ENCODE measurements at regions not wholly inside any gene's neighbourhood (a gene's known extent, or its start where the extent isn't known, plus 50 kb on each side); places are given as distances from the start of the nearest gene placed in this dataset.

DNA sequence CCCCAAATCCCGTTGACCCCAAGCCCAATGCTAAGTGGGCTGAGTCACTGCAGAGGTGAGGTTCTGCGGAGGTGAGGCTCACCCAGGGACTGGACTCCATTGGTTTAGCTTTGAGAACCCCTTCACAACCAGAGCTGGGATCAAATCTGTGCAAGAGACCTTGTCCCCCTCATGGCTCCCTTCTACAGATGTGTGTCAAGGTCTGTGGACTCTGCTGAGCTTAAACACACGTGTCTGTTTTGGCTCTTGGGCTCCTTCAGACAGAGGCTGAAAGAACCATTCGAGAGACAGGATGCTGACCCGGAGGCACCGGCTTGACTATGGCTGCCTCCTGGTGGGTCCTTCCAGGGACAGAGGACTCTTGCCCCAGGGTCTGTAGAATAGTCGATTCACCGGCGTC is 190.3 kb downstream of the LPIN1 start:
- Histone ChIP-seq H3K4me3 (ENCODE audit: low read length) (no peak overlapping the region), H3K36me3 (replicated peaks; ENCODE audit: low read depth, low read length) (no peaks in the 10 kb centered on the region), H3K4me2 (ENCODE audit: low read length) (no peak overlapping the region), H3K27me3 (ENCODE audit: low read depth, low read length) (peaks cover 28% of the 10 kb centered on the region), H2AFZ (ENCODE audit: low read depth, low read length) (no peak overlapping the region), H3K4me1 (ENCODE audit: low read length) (peaks cover 13% of the 10 kb centered on the region), H3K27ac (ENCODE audit: low read length) (no peak overlapping the region), H4K20me1 (ENCODE audit: insufficient read depth, low read length) (no peaks in the 10 kb centered on the region), H3K9me3 (ENCODE audit: insufficient read depth, low read length) (0 out of 2 replicates have a peak, but pooled peaks cover 8% of the 10 kb centered on the region), H3K79me2 (ENCODE audit: low read length) (no peaks in the 10 kb centered on the region), H3K9ac (ENCODE audit: low read length) (no peak overlapping the region)
- TF ChIP-seq, protein P1, sequence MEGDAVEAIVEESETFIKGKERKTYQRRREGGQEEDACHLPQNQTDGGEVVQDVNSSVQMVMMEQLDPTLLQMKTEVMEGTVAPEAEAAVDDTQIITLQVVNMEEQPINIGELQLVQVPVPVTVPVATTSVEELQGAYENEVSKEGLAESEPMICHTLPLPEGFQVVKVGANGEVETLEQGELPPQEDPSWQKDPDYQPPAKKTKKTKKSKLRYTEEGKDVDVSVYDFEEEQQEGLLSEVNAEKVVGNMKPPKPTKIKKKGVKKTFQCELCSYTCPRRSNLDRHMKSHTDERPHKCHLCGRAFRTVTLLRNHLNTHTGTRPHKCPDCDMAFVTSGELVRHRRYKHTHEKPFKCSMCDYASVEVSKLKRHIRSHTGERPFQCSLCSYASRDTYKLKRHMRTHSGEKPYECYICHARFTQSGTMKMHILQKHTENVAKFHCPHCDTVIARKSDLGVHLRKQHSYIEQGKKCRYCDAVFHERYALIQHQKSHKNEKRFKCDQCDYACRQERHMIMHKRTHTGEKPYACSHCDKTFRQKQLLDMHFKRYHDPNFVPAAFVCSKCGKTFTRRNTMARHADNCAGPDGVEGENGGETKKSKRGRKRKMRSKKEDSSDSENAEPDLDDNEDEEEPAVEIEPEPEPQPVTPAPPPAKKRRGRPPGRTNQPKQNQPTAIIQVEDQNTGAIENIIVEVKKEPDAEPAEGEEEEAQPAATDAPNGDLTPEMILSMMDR (IDR thresholded peaks at IDR 0.05; ENCODE audit: low read depth, low read length) = no peak
- TF ChIP-seq EZH2phosphoT487 (IDR thresholded peaks at IDR 0.05; ENCODE audit: low read depth) = no peak

GRCh38 chr2:11938196-11938595 is 191.8 kb downstream of the LPIN1 start:
- Histone ChIP-seq H3K27ac (ENCODE audit: low read length) (no peak overlapping the region), H3K27me3 (ENCODE audit: low read depth, low read length) (peaks cover 31% of the 10 kb centered on the region), H3K4me1 (ENCODE audit: low read length) (peaks cover 13% of the 10 kb centered on the region), H4K20me1 (ENCODE audit: insufficient read depth, low read length) (no peaks in the 10 kb centered on the region), H2AFZ (ENCODE audit: low read depth, low read length) (no peak overlapping the region), H3K4me2 (ENCODE audit: low read length) (no peak overlapping the region), H3K9ac (ENCODE audit: low read length) (no peak overlapping the region), H3K4me3 (ENCODE audit: low read length) (no peak overlapping the region), H3K36me3 (replicated peaks; ENCODE audit: low read depth, low read length) (no peaks in the 10 kb centered on the region), H3K79me2 (ENCODE audit: low read length) (no peaks in the 10 kb centered on the region), H3K9me3 (ENCODE audit: insufficient read depth, low read length) (0 out of 2 replicates have a peak, but pooled peaks cover 4% of the 10 kb centered on the region)
- TF ChIP-seq, protein P1 (IDR thresholded peaks at IDR 0.05; ENCODE audit: low read depth, low read length) = no peak
- TF ChIP-seq EZH2phosphoT487 (IDR thresholded peaks at IDR 0.05; ENCODE audit: low read depth) = no peak

- Histone ChIP-seq H3K27ac (ENCODE audit: low read length) (no peak overlapping the region), H3K27me3 (ENCODE audit: low read depth, low read length) (peaks cover 33% of the 10 kb centered on the region), H3K36me3 (replicated peaks; ENCODE audit: low read depth, low read length) (no peaks in the 10 kb centered on the region), H3K9ac (ENCODE audit: low read length) (no peak overlapping the region), H2AFZ (ENCODE audit: low read depth, low read length) (no peak overlapping the region), H3K4me2 (ENCODE audit: low read length) (no peak overlapping the region), H3K4me1 (ENCODE audit: low read length) (peaks cover 2% of the 10 kb centered on the region; the same call in 1 of the 2 replicates), H3K9me3 (ENCODE audit: insufficient read depth, low read length) (no peaks in the 10 kb centered on the region), H4K20me1 (ENCODE audit: insufficient read depth, low read length) (no peaks in the 10 kb centered on the region), H3K4me3 (ENCODE audit: low read length) (no peak overlapping the region), H3K79me2 (ENCODE audit: low read length) (no peaks in the 10 kb centered on the region)
- TF ChIP-seq, protein P1 (IDR thresholded peaks at IDR 0.05; ENCODE audit: low read depth, low read length) = no peak
- no peak for TF ChIP-seq EZH2phosphoT487 (IDR thresholded peaks at IDR 0.05; ENCODE audit: low read depth)
These were observed 193.1 kb downstream of the LPIN1 start for GRCh38 chr2:11939523-11939922.

GRCh38 chr2:11940121-11940743 is 193.8 kb downstream of the LPIN1 start:
- no peak overlapping the region for H3K27ac ChIP-seq (ENCODE audit: low read length)
- no peaks in the 10 kb centered on the region for H3K79me2 ChIP-seq (ENCODE audit: low read length)
- H3K4me3 ChIP-seq (ENCODE audit: low read length) = no peak overlapping the region
- no peaks in the 10 kb centered on the region for H3K36me3 ChIP-seq (replicated peaks; ENCODE audit: low read depth, low read length)
- peaks cover 37% of the 10 kb centered on the region for H3K27me3 ChIP-seq (ENCODE audit: low read depth, low read length)
- TF ChIP-seq, protein P1 (IDR thresholded peaks at IDR 0.05; ENCODE audit: low read depth, low read length) = no peak
- no peak for TF ChIP-seq EZH2phosphoT487 (IDR thresholded peaks at IDR 0.05; ENCODE audit: low read depth)
- peaks cover 9% of the 10 kb centered on the region for H3K4me1 ChIP-seq (ENCODE audit: low read length)
- no peaks in the 10 kb centered on the region for H4K20me1 ChIP-seq (ENCODE audit: insufficient read depth, low read length)
- H2AFZ ChIP-seq (ENCODE audit: low read depth, low read length) = no peak overlapping the region
- H3K4me2 ChIP-seq (ENCODE audit: low read length) = no peak overlapping the region
- H3K9me3 ChIP-seq (ENCODE audit: insufficient read depth, low read length) = no peaks in the 10 kb centered on the region
- H3K9ac ChIP-seq (ENCODE audit: low read length) = no peak overlapping the region
